ENCODE measurements at regions not wholly inside any gene's neighbourhood (a gene's known extent, or its start where the extent isn't known, plus 50 kb on each side); places are given as distances from the start of the nearest gene placed in this dataset.
A peak's percentile ranks its signal among the peaks of the same experiment; 100 is the strongest.
"Not testable (repeated sequence)": the region's sequence is repeated elsewhere in the genome, so short reads cannot be mapped to it uniquely, and the experiment has no call there.

- no peak for DNase-seq
Observed at GRCh38 chr7:156590212-156590611, 50.4 kb upstream of the RNF32 start.

- no peak for DNase-seq
Observed at GRCh38 chr7:156589808-156590207, 50.8 kb upstream of the RNF32 start.

GRCh38 chr7:156585926-156586325, 54.6 kb upstream of the RNF32 start:
- DNase-seq = no peak

DNA sequence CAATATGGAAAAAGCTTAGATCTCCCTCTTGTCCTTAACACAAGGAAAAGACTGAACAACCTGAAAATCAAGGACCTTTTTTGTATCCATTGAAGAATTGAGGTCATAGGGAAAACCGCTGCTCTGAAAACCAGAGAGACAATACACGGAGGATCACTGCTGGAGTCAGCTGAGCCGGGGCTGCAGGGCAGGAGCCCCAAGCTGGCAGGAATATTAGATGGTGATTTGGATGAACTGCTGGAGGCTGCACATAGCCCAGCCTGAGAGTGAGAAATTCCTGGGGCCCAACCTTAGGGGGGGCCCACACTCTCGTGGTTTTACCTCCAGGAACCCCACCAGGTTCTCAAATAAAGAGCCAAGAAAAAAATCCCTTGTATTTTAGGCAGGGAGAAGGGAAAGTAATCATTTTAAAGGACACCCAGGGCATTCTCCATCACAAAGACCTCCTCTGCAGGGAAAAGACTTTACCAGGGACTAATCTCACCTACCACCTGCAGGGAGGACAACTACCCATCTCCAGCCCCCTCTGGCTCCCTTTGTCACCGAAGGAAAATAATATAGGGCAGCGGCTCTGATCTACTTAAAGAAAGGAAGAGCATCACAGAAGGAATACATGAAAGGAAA, 55.4 kb upstream of the RNF32 start:
- no peak for DNase-seq

- no peak for DNase-seq
Observed at GRCh38 chr7:156582591-156583123, 57.9 kb upstream of the RNF32 start.

GRCh38 chr7:156580036-156580435, 60.5 kb upstream of the RNF32 start:
- DNase-seq = no peak

GRCh38 chr7:156579566-156579965, 61.0 kb upstream of the RNF32 start:
- DNase-seq = no peak

- no peak for DNase-seq
Observed at GRCh38 chr7:156578978-156579430, 61.6 kb upstream of the RNF32 start.

- DNase-seq = no peak
Observed at GRCh38 chr7:156578578-156578940, 62.0 kb upstream of the RNF32 start.

GRCh38 chr7:156577645-156578577, 62.7 kb upstream of the RNF32 start:
- no peak for DNase-seq

DNA sequence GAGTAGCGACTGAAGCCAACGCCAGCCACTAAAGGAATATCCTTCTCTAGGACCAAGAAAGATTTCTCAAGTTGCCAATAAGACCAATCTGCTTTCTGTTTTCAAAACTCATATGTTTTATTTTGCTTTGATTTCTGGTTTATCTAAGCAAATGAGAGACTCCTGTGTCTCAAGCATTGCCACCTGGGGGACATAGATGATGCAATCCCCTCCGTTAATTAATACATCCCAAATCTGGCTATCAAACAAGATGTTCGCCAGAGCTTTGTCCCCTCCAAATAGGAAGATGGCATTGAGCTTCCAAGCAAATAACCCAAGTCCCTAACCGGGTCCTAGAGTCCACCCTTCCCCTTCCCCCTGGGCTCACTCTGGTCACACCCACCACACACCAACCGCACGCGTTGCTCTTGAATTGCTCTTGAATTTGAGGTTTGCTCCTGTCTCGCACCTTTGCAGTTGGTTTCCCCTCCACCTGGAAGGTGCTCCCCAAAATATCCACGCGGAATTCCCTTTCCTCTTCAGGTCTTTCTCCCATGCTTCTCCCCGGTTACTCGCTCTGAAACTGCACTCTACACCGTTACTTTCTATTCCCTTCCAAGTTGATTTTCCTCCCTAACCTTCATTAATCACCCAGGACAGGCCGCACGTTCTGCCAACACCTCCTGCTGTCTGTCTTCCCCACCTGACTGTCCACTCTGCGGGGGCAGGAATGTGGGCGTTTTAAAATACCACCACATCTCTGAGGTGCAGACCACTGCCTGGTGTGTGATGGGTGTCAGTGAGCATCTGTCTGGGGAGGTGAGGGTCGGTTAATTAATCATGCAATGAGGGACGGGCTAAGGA, 64.1 kb upstream of the RNF32 start:
- no peak for DNase-seq

GRCh38 chr7:156568258-156568657, 72.3 kb upstream of the RNF32 start:
- no peak for DNase-seq

DNA sequence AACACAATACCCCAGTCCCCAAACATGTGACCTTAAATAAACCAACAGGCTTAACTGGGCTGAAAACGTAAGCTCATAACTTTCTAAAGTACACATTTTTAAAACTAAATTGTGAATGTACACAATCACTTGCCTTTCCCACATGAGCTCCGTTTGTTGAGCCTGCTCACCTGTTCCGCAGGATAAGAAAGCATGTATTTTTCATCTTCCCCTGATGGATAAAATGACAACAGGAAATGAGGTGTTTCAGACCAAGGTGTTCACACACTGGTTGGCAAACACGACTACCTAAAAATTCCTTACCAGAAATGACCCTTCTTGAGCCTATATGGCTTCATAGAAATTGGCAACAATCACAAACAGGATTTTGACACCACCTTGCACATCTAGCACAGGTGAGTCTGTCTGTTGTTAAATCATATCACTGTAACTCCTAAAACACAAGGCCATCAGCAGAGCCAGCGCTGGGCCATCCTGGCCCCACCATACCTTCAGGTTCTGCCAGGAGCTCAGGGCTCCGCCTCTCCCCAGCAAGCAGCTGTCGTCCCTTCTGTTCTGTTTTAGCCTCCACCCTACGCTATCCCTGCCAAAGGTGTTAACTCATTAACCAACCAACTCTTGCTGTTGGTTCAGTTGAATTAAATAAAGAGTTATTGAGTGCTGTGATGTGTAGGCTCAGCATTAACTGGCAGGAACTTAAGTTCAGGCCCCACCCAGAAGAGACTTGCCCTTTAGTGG, 73.6 kb upstream of the RNF32 start:
- DNase-seq = peak; percentile 11

DNA sequence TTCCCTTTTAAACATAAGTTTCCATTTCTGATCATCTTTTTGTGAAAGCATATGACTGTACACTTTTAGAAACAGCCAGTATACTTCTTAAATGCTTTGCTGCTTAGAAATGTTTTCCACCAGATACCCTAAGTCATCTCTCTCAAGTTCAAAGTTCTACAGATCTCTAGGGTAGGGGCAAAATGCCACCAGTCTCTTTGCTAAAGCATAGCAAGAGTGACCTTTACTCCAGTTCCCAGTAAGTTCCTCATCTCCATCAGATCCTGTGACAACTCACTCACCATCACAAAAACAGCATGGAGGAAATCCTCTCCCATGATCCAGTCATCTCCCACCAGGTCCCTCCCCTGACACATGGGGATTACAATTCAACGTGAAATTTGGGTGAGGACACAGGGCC, 75.6 kb upstream of the RNF32 start:
- DNase-seq = not testable (repeated sequence)

- DNase-seq = no peak
Observed at GRCh38 chr7:156560696-156561095, 79.9 kb upstream of the RNF32 start.

- peak; percentile 31 for DNase-seq
Observed at GRCh38 chr7:156560075-156560474, 80.5 kb upstream of the RNF32 start.

DNA sequence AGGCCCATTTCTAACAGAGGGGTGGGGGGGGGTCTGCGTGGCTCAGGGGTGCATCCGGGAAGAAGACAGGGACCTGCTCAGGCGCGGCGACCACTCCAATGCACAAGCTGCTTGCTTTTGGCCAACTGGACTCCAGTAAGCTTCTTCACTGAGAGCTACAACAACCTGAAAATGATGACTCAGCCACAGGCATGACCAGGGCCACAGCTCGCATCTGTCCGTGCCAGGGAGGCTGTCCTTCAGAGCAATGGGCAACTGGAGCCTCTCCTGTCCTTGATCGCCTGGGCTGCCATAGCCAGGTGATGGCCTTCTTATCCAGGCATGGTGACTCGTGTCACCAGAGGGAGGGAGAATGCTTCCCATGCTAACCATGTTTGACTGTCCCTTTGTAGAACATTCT, 81.6 kb upstream of the RNF32 start:
- no peak for DNase-seq

DNA sequence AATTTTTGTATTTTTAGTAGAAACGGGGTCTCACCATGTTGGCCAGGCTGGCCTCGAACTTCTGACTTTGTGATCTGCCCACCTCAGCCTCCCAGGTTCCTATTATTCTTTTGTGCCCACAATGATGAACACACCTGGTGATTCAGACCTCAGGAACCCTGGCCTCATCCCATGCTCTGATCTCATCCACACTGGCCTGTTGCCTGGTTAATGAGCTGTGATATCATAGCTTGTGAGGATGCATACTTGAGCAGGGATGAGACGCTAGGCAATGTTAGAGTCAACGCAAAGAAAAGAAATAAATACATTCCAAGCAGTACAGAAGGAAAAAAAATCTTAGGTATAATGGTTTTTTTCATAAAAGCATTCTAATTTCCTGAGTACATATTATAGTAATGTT, 82.4 kb upstream of the RNF32 start:
- DNase-seq = peak; percentile 8

GRCh38 chr7:156556083-156556482, 84.5 kb upstream of the RNF32 start:
- DNase-seq = no peak

DNA sequence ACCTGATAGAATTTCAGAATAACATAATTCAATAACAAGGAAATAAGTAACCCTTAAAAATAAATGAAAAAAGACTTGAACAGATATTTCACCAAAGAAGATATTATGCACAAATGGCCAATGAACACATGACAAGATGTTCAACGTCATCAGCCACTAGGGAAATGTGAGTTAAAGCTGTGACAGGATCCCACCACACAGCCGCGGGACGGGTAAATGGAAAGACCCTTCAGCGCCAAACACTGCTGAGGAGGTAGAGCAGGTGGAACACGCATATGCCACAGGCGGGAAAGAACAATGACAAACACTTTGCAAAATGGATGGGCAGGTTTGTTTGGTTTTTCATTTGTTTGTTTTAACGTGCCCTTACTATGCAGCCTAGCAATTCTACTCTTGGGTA, 86.1 kb upstream of the RNF32 start:
- DNase-seq = no peak

GRCh38 chr7:156549636-156550035, 90.9 kb upstream of the RNF32 start:
- DNase-seq = no peak

DNA sequence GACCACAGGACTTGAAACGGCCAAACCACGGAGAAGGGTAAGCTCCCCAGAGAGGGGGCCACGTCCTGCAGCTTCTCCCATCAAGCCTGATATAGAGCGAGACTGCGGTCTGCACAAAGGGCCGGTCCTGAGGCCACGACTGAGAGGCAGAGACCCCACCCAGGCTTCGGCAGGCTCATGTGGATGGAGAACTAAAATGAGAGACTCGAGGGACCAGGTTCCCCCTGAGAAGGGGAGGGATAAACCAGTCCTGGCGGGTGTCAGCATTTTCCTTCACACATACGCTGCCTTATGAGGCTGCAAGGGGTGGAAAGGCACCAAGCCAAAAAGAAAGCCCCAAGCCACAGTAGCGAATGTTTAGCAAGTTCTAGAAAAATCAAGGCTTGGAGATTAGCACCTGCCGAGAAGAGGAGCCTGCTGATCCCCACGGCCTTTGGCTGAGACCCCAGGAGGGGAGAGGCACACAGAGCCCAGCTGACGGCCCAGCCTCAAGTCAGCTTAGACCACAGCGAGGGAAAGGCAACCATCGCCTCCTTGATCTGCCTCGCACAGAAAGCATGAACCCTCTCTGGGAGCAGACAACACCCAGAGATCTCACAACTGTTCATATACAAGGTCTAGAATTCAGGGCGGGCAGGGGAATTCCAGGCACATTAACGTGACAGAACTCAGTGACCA, 92.6 kb upstream of the RNF32 start:
- no peak for DNase-seq
